ENCODE measurements at regions not wholly inside any gene's neighbourhood (a gene's known extent, or its start where the extent isn't known, plus 50 kb on each side); places are given as distances from the start of the nearest gene placed in this dataset.

DNA sequence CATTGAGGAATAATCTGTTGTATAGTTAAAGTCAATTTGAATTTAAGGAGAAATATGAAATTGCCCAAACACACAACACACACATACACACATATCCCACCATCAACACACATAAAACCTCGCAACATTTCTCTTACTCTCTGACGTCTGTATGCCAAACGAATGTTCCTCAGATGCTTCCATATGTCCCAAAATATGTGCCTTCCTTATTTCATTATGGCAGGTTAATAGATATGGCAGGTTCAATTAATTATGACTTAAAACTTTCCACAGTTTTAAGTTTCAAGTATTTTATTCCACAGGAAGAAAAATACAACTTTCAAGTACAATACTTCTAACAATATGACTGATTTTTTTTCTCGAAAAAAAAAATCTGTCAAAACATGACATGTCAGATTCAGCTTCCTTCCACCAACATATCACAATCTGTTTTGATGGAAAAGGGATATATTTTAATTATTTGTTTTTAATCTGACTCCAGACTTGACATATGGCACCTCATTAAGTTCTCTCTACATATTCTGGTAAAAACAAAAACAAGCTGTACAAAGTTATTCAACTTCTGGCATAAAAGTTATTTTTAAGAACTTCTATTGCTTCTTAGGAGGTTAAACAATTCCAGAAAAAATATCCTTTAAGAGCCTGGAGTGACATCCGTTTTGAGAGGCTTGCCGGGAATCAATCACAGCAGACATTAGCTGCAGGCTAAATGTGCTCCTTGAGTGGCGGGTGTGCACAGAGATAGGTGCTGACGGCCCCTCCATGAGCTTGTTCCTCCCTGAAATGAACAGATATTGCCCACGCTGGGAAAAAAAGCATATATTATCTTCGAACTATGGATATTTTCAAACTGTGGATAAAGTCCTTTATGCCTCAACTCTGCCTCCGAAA lies 812.7 kb downstream of the DCDC2C start:
- no peak for DNase-seq (ENCODE audit: low spot score in 2 of 2)
- H3K4me3 ChIP-seq (ENCODE audit: low read depth, poor library complexity, severe bottlenecking), result no peak overlapping the region
- intact Hi-C loops (cut with DNase I; ENCODE audit: low total_unique reads), result no loop called here
- WGBS, 2 donors, result 32 to 33% methylated on average over 11 of the region's 11 CpGs
- TF ChIP-seq, protein P1, sequence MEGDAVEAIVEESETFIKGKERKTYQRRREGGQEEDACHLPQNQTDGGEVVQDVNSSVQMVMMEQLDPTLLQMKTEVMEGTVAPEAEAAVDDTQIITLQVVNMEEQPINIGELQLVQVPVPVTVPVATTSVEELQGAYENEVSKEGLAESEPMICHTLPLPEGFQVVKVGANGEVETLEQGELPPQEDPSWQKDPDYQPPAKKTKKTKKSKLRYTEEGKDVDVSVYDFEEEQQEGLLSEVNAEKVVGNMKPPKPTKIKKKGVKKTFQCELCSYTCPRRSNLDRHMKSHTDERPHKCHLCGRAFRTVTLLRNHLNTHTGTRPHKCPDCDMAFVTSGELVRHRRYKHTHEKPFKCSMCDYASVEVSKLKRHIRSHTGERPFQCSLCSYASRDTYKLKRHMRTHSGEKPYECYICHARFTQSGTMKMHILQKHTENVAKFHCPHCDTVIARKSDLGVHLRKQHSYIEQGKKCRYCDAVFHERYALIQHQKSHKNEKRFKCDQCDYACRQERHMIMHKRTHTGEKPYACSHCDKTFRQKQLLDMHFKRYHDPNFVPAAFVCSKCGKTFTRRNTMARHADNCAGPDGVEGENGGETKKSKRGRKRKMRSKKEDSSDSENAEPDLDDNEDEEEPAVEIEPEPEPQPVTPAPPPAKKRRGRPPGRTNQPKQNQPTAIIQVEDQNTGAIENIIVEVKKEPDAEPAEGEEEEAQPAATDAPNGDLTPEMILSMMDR (IDR thresholded peaks at IDR 0.05), result no peak
- no peak for TF ChIP-seq POLR2A (IDR thresholded peaks at IDR 0.05)

DNA sequence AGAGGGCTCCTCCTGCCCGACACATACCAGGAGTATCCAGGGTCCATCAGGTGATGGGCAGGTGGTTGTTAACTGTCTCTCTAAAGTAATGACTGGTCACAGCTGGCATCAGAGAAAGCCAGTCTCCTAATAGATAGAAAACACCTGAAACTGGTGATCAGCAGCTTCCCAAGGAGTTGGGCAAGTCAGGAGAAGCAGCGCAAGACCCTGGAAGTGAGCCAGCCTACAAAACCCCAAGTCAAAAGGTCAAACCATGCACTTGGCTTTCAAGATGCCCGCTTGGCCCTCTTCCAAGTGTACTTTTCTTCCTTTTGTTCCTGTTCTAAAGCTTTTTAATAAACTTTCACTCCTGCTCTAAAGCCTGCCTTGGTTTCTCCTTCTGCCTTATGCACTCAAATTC lies 815.2 kb downstream of the DCDC2C start:
- H3K4me3 ChIP-seq (ENCODE audit: low read depth, poor library complexity, severe bottlenecking), result no peak overlapping the region
- no peak for DNase-seq (ENCODE audit: low spot score in 2 of 2)
- TF ChIP-seq, protein P1 (IDR thresholded peaks at IDR 0.05), result no peak
- TF ChIP-seq POLR2A (IDR thresholded peaks at IDR 0.05), result no peak
- intact Hi-C loops (cut with DNase I; ENCODE audit: low total_unique reads), result no loop called here
- WGBS, 2 donors, result 81 to 82% methylated on average over 3 of the region's 3 CpGs

DNA sequence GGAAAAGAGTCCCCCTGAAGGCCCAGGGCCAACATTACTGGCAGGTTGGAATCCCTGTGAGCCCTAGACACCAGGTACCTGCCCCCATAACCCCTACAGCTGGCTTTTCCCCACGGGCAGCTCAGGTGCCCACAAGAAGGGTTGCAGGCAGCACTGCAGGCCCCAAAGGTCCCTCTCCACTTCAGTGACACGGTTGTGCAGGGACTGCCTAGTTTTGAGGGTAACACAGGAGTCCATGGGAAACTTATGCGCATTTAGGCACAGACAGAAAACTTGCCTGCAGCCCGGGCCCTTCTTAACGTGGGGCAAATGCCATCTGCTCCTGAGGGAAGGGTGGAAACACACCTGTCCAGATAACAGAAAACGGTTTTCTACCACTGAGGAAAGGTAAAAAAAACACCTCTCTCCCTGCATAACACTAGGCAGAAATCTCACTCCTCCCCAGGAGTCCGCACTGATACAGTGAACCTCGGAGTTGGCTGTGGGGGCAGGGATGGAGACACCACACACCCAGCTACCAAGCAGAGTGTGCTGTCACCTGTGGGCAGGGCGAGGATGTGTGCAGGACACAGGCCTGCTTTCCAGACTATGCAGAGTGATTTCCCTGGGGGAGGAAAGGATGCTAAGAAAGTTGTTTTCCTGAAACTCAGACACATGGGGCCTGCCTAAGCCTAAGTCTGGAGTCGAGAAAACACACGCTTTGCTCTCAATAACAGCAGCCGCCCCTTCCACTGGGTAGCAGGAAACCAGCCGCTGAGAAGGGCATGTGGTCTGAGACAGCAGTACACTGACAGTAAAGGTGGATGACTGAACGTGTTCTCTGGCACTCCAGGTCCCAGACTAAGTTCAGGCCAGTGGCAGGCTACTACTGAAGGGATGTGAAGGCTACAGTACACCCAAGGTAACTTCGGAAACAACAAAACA lies 819.4 kb downstream of the DCDC2C start:
- TF ChIP-seq, protein P1 (IDR thresholded peaks at IDR 0.05), result no peak
- TF ChIP-seq POLR2A (IDR thresholded peaks at IDR 0.05), result no peak
- WGBS, 2 donors, result 79 to 86% methylated on average over 14 to 15 of the region's 15 CpGs
- DNase-seq (ENCODE audit: low spot score in 2 of 2), result no peak
- H3K4me3 ChIP-seq (ENCODE audit: low read depth, poor library complexity, severe bottlenecking), result no peak overlapping the region
- intact Hi-C loops (cut with DNase I; ENCODE audit: low total_unique reads), result no loop called here

DNA sequence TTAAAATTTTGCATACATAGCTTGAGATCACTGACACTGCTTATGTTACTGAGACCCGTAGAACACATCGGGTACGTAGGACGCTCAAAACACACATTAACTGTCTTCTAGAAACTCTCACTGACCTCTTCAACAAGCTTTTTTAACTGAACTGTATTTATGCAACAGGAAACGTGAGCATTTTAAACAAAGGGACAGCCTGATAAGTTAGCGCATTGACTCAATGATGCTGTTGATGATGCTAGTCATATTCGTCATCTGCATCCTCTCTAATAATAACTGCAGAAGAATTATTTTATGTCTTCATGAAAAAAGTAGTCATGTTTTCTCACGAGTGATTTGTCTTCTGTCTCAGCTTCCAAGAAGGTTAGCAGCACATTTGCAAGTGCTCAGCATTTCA lies 824.0 kb downstream of the DCDC2C start:
- intact Hi-C loops (cut with DNase I; ENCODE audit: low total_unique reads), result no loop called here
- DNase-seq (ENCODE audit: low spot score in 2 of 2), result no peak
- TF ChIP-seq POLR2A (IDR thresholded peaks at IDR 0.05), result no peak
- 83 to 85% methylated on average over 8 of the region's 8 CpGs for WGBS, 2 donors
- no peak overlapping the region for H3K4me3 ChIP-seq (ENCODE audit: low read depth, poor library complexity, severe bottlenecking)

DNA sequence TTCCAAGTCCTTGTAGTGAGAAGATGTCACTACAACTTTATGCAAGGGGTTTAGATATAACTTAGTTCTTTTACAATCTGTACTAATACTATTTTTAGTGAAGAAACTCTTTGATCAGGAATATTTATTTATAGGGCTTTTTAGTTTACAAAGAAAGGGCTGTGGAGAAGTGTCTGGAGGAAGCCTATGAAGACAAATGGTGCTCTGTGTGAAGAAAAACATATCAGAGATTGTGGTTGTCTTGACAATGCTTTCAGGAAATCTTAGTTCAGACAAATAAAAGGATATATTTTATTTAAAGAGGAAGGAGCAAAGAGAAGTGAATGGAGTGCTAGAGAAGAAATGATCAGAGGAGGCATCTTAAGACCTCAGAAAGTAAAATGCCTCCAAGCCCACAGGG lies 824.9 kb downstream of the DCDC2C start:
- H3K4me3 ChIP-seq (ENCODE audit: low read depth, poor library complexity, severe bottlenecking), result no peak overlapping the region
- intact Hi-C loops (cut with DNase I; ENCODE audit: low total_unique reads), result no loop called here
- no peak for DNase-seq (ENCODE audit: low spot score in 2 of 2)
- TF ChIP-seq, protein P1 (IDR thresholded peaks at IDR 0.05), result no peak
- TF ChIP-seq POLR2A (IDR thresholded peaks at IDR 0.05), result no peak

DNA sequence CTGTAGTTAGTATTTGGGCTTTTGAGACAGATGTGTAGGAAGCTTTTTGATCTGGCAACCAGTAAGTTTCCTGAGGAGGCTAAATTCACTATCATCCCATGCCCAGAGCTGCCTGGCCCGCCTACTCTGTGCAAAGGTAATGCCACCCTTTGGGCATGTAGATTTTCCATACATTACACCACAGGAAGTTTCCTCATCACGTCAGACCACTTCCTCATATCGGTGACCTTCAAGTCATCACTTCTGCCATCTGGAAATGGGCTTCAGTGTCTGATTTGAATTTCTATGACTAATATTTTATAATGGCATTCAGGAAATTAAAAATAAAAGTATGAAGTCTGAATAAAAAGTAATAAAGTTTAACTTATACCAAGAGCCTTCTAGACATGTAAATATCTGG lies 825.4 kb downstream of the DCDC2C start:
- TF ChIP-seq, protein P1 (IDR thresholded peaks at IDR 0.05), result no peak
- no peak for TF ChIP-seq POLR2A (IDR thresholded peaks at IDR 0.05)
- H3K4me3 ChIP-seq (ENCODE audit: low read depth, poor library complexity, severe bottlenecking), result no peak overlapping the region
- WGBS, 2 donors, result 64 to 71% methylated on average over 3 of the region's 3 CpGs
- DNase-seq (ENCODE audit: low spot score in 2 of 2), result no peak
- intact Hi-C loops (cut with DNase I; ENCODE audit: low total_unique reads), result no loop called here

Measured in lower leg skin (tissue), 4 donors.